MM.1S (cell line): ENCODE measurements at regions not wholly inside any gene's neighbourhood (a gene's known extent, or its start where the extent isn't known, plus 50 kb on each side); places are given as distances from the start of the nearest gene placed in this dataset.

Source experiments
- EZH2 ChIP-seq: fragments of 300-600 bp; sonication (generic); optimal IDR thresholded peaks from 2 replicates; pipeline ENCODE3; 2017; ENCODE audit warnings: low read depth, mild to moderate bottlenecking, antibody characterized with exemption, low read length, mixed read lengths
- EZH2phosphoT487 ChIP-seq: fragments of 300-600 bp; sonication (generic); IDR thresholded peaks from 2 replicates; pipeline ENCODE4 v1.6.1; 2018; ENCODE audit warnings: antibody characterized with exemption, low read length
- TF ChIP-seq, protein P1 (sequence below): fragments of 300-600 bp; sonication (generic); IDR thresholded peaks from 2 replicates; pipeline ENCODE4 v1.5.1; 2016; ENCODE audit warnings: antibody characterized with exemption, low read length, mixed read lengths

DNA sequence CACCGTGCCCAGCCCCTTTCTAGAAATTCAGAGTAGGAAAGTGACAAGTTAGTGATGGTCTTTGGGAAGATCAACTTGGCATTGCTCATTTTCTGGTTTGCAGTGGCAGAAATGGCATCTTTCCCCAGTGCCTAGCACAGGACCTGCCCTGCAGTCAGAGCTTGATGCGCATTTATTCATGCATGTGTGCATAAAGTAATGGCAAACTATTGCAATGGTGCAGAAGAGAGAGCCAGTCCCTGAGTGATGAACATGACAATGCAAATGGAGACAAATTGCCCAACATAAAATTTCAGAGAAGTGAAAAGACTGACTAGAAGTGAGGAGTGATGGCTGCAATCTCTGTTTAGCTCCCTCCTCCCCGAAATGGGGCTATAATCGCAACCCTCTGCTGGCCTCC, 268.2 kb downstream of the CCSER2 start:
- TF ChIP-seq, protein P1, sequence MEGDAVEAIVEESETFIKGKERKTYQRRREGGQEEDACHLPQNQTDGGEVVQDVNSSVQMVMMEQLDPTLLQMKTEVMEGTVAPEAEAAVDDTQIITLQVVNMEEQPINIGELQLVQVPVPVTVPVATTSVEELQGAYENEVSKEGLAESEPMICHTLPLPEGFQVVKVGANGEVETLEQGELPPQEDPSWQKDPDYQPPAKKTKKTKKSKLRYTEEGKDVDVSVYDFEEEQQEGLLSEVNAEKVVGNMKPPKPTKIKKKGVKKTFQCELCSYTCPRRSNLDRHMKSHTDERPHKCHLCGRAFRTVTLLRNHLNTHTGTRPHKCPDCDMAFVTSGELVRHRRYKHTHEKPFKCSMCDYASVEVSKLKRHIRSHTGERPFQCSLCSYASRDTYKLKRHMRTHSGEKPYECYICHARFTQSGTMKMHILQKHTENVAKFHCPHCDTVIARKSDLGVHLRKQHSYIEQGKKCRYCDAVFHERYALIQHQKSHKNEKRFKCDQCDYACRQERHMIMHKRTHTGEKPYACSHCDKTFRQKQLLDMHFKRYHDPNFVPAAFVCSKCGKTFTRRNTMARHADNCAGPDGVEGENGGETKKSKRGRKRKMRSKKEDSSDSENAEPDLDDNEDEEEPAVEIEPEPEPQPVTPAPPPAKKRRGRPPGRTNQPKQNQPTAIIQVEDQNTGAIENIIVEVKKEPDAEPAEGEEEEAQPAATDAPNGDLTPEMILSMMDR = no peak
- TF ChIP-seq EZH2 (no peak), EZH2phosphoT487 (no peak)
